Sigmoid colon (tissue), 4 donors: ENCODE measurements at regions not wholly inside any gene's neighbourhood (a gene's known extent, or its start where the extent isn't known, plus 50 kb on each side); places are given as distances from the start of the nearest gene placed in this dataset.

Experiments
- CTCF ChIP-seq, 4 experiments: fragments of 450-650 bp in 3 of 4; fragments of 200-600 bp in 1 of 4; IDR thresholded peaks; one replicate each; pipeline ENCODE4 v1.5.1; 2016 to 2019; ENCODE audit warnings: antibody characterized with exemption in 4 of 4, mild to moderate bottlenecking in 3 of 4, moderate library complexity in 2 of 4
- POLR2A ChIP-seq, 2 donors: fragments of 450-650 bp; IDR thresholded peaks; one replicate each; pipeline ENCODE4 v1.6.1; 2016; ENCODE audit warnings: antibody characterized with exemption in 2 of 2, mild to moderate bottlenecking in 2 of 2, moderate library complexity in 2 of 2
- POLR2AphosphoS5 ChIP-seq, 4 donors: sonication (generic); formaldehyde crosslinking; IDR thresholded peaks; one replicate each; pipeline ENCODE4 v1.6.1; 2017; ENCODE audit warnings: antibody characterized with exemption in 4 of 4

GRCh38 chr14:85974602-85975001, 444.7 kb downstream of the FLRT2 start:
- no peak for TF ChIP-seq CTCF (IDR thresholded peaks at IDR 0.05)
- TF ChIP-seq POLR2A (IDR thresholded peaks at IDR 0.05): no peak
- no peak for TF ChIP-seq POLR2AphosphoS5 (IDR thresholded peaks at IDR 0.05)
